Sigmoid colon (tissue), 6 donors: ENCODE measurements at regions not wholly inside any gene's neighbourhood (a gene's known extent, or its start where the extent isn't known, plus 50 kb on each side); places are given as distances from the start of the nearest gene placed in this dataset.

Source experiments
- DNase-seq: peaks from one replicate; pipeline ENCODE4 v3.0.0-alpha.2; 2019
- H3K27ac ChIP-seq, 4 donors: fragments of 200-600 bp; sonication (generic); one replicate each; pipeline ENCODE4 v1.5.1; 2016 to 2019; ENCODE audit warnings: mild to moderate bottlenecking in 1 of 4
- H3K27me3 ChIP-seq, 3 donors: fragments of 200-600 bp; sonication (generic); one replicate each; pipeline ENCODE4 v1.5.1; 2019; ENCODE audit warnings: mild to moderate bottlenecking in 1 of 3
- H3K36me3 ChIP-seq, 4 donors: fragments of 200-600 bp; sonication (generic); one replicate each; pipeline ENCODE4 v1.5.1; 2016 to 2019
- H3K4me1 ChIP-seq, 4 donors: fragments of 200-600 bp; sonication (generic); one replicate each; pipeline ENCODE4 v1.5.1; 2017 to 2019
- H3K4me3 ChIP-seq, 4 donors: fragments of 200-600 bp; sonication (generic); one replicate each; pipeline ENCODE4 v1.5.1; 2017 to 2019; ENCODE audit warnings: mild to moderate bottlenecking in 2 of 4, moderate library complexity in 1 of 4
- H3K9me3 ChIP-seq, 4 donors: fragments of 200-600 bp in 3 of 4; sonication (generic) in 3 of 4; one replicate each; pipeline versions ENCODE4 v1.5.1 to v1.6.1; 2013 to 2019
- EP300 ChIP-seq, 4 donors: sonication (generic); formaldehyde crosslinking; IDR thresholded peaks; one replicate each; pipeline ENCODE4 v1.6.1; 2017; ENCODE audit warnings: antibody characterized with exemption in 4 of 4
- POLR2A ChIP-seq, 2 donors: fragments of 450-650 bp; IDR thresholded peaks; one replicate each; pipeline ENCODE4 v1.6.1; 2016; ENCODE audit warnings: antibody characterized with exemption in 2 of 2, mild to moderate bottlenecking in 2 of 2, moderate library complexity in 2 of 2
- POLR2AphosphoS5 ChIP-seq, 4 donors: sonication (generic); formaldehyde crosslinking; IDR thresholded peaks; one replicate each; pipeline ENCODE4 v1.6.1; 2017; ENCODE audit warnings: antibody characterized with exemption in 4 of 4
- WGBS, 2 donors: extraction: QIAGEN DNeasy Blood & Tissue Kit; methylation state at CpG; one replicate each; pipeline ENCODE4 v1.1.7; 2013; 5-methylcytosine and 5-hydroxymethylcytosine counted together
- intact Hi-C: fragments of 100-400 bp; cut with DNase I; formaldehyde crosslinking; loops from one replicate; pipeline ENCODE4 v1.15.1; 2023
- TF ChIP-seq, protein P1 (sequence below), 4 experiments: fragments of 450-650 bp in 3 of 4; fragments of 200-600 bp in 1 of 4; IDR thresholded peaks; one replicate each; pipeline ENCODE4 v1.5.1; 2016 to 2019; ENCODE audit warnings: antibody characterized with exemption in 4 of 4, mild to moderate bottlenecking in 3 of 4, moderate library complexity in 2 of 4
- donor health status: healthy with polysubstance abuse.
- donor health status: healthy.

DNA sequence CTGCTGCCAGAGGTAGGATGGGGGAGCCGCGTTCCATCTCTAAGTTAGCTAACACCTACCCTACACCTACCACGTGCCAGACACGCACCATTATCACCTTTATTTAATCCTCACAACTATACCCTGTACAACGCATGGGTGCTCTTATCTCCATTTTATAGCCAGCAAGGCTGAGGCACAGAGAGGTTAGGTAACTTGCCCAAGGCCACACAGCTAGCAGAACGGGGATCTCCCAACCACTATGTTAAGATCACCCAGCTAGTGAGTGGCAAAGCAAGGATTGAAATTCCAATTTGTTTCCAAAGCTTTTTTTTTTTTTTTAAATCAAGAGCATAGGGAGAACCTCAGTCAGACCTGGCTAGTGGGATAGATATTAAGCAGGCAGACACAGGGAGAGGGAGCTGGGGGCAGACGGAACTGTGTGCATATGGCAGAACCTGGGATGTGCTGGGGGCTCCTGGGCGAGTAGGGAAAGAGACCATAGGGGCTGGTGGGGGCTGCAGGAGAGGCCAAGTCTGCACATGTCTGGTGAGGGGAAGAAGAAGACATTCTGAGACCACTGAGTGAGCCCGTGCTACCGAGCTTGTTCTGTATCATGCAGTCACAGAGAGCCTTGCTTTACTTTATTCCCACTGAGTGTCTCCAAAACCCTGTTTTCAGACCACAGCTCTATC, 196.3 kb upstream of the TPM1 start:
- no peaks in the 10 kb centered on the region for H3K27me3 ChIP-seq

GRCh38 chr15:62846805-62847495, 195.6 kb upstream of the TPM1 start:
- intact Hi-C loops, result loop anchor here (5.0 kb wide), 1 partner anchor 65 kb away; no protein-coding TSS in a partner anchor
- Histone ChIP-seq H3K27ac (peak overlapping the region in 1 of 4 donors; percentile 82), H3K4me1 (peaks cover 0 to 62% (median 41%) of the 10 kb centered on the region in 4 donors), H3K9me3 (no peaks in the 10 kb centered on the region), H3K4me3 (no peak overlapping the region), H3K27me3 (no peaks in the 10 kb centered on the region), H3K36me3 (peaks cover 0 to 42% (median 15%) of the 10 kb centered on the region in 4 donors)
- DNase-seq, result peak; percentile 62
- TF ChIP-seq POLR2AphosphoS5 (IDR thresholded peaks at IDR 0.05) (no peak), POLR2A (IDR thresholded peaks at IDR 0.05) (no peak), EP300 (IDR thresholded peaks at IDR 0.05) (no peak)
- TF ChIP-seq, protein P1, sequence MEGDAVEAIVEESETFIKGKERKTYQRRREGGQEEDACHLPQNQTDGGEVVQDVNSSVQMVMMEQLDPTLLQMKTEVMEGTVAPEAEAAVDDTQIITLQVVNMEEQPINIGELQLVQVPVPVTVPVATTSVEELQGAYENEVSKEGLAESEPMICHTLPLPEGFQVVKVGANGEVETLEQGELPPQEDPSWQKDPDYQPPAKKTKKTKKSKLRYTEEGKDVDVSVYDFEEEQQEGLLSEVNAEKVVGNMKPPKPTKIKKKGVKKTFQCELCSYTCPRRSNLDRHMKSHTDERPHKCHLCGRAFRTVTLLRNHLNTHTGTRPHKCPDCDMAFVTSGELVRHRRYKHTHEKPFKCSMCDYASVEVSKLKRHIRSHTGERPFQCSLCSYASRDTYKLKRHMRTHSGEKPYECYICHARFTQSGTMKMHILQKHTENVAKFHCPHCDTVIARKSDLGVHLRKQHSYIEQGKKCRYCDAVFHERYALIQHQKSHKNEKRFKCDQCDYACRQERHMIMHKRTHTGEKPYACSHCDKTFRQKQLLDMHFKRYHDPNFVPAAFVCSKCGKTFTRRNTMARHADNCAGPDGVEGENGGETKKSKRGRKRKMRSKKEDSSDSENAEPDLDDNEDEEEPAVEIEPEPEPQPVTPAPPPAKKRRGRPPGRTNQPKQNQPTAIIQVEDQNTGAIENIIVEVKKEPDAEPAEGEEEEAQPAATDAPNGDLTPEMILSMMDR (IDR thresholded peaks at IDR 0.05), result no peak
- 90 to 95% methylated on average over 8 of the region's 8 CpGs for WGBS, 2 donors

More for the DNA sequence above, 196.3 kb upstream of the TPM1 start:
- intact Hi-C loops, result loop anchor here (5.0 kb wide), 1 partner anchor 64 kb away; no protein-coding TSS in a partner anchor
- Histone ChIP-seq H3K36me3 (peaks cover 0 to 42% (median 15%) of the 10 kb centered on the region in 4 donors), H3K27ac (peak overlapping the region in 1 of 4 donors; percentile 82), H3K9me3 (no peaks in the 10 kb centered on the region), H3K4me3 (no peak overlapping the region), H3K4me1 (peaks cover 0 to 69% (median 47%) of the 10 kb centered on the region in 4 donors)
- DNase-seq, result peak; percentile 30
- TF ChIP-seq, protein P1 (IDR thresholded peaks at IDR 0.05), result no peak
- TF ChIP-seq EP300 (IDR thresholded peaks at IDR 0.05), result no peak
- WGBS, 2 donors, result 91 to 92% methylated on average over 10 of the region's 10 CpGs

GRCh38 chr15:62847900-62848489, 194.6 kb upstream of the TPM1 start:
- Histone ChIP-seq H3K4me3 (no peak overlapping the region), H3K27me3 (no peaks in the 10 kb centered on the region), H3K36me3 (peaks cover 0 to 32% (median 15%) of the 10 kb centered on the region in 4 donors), H3K27ac (peak overlapping the region; percentile 44 to 82 (median 64)), H3K4me1 (peaks cover 0 to 62% (median 38%) of the 10 kb centered on the region in 4 donors), H3K9me3 (no peaks in the 10 kb centered on the region)
- peak; percentile 90 for DNase-seq
- TF ChIP-seq POLR2AphosphoS5 (IDR thresholded peaks at IDR 0.05), result peak in 1 of 4 donors; percentile 20
- TF ChIP-seq, protein P1 (IDR thresholded peaks at IDR 0.05), result peak; percentile 56 to 84 (median 64)
- no peak for TF ChIP-seq EP300 (IDR thresholded peaks at IDR 0.05)
- intact Hi-C loops, result loop anchor here (1.0 to 5.0 kb wide), 4 partner anchors 51 to 245 kb away; partner anchors contain the start of gene TPM1
- 67 to 69% methylated on average over 7 of the region's 7 CpGs for WGBS, 2 donors

GRCh38 chr15:62848632-62849050, 193.9 kb upstream of the TPM1 start:
- Histone ChIP-seq H3K27ac (peak overlapping the region; percentile 44 to 82 (median 64)), H3K4me1 (peaks cover 0 to 62% (median 40%) of the 10 kb centered on the region in 4 donors), H3K36me3 (peaks cover 0 to 30% (median 13%) of the 10 kb centered on the region in 4 donors), H3K4me3 (no peak overlapping the region), H3K27me3 (no peaks in the 10 kb centered on the region), H3K9me3 (no peaks in the 10 kb centered on the region)
- TF ChIP-seq EP300 (IDR thresholded peaks at IDR 0.05) (no peak), POLR2AphosphoS5 (IDR thresholded peaks at IDR 0.05) (no peak), POLR2A (IDR thresholded peaks at IDR 0.05) (no peak)
- TF ChIP-seq, protein P1 (IDR thresholded peaks at IDR 0.05), result no peak
- DNase-seq, result peak; percentile 29
- intact Hi-C loops, result loop anchor here (1.0 to 5.0 kb wide), 4 partner anchors 50 to 245 kb away; partner anchors contain the start of gene TPM1
- 44 to 54% methylated on average over 5 of the region's 5 CpGs for WGBS, 2 donors
